Small intestine (tissue), 7 donors: ENCODE measurements at regions not wholly inside any gene's neighbourhood (a gene's known extent, or its start where the extent isn't known, plus 50 kb on each side); places are given as distances from the start of the nearest gene placed in this dataset.
"Not testable (repeated sequence)": the region's sequence is repeated elsewhere in the genome, so short reads cannot be mapped to it uniquely, and the experiment has no call there.

Experiments used
- DNase-seq, 2 donors: peaks; one replicate each; pipeline versions ENCODE4 v3.0.0 to v3.0.0-alpha.2; 2013
- FAIRE-seq: peaks from 2 replicates; lab custom pipeline; 2012; peaks lifted over from hg19 to GRCh38; lab: Jason Lieb, UNC
- H3K27ac ChIP-seq, 3 donors: one replicate each; pipeline ENCODE4 v1.5.1; 2013; ENCODE audit warnings: low read length in 2 of 3, mild to moderate bottlenecking in 2 of 3, control low read depth in 1 of 3, inconsistent platforms in 1 of 3, low read depth in 1 of 3, moderate library complexity in 1 of 3
- H3K27me3 ChIP-seq, 3 donors: one replicate each; pipeline ENCODE4 v1.6.1; 2013; ENCODE audit warnings: low read length in 3 of 3, inconsistent platforms in 1 of 3; ENCODE audit not compliant: control insufficient read depth in 3 of 3, insufficient read depth in 3 of 3
- H3K36me3 ChIP-seq, 3 donors: one replicate each; pipeline ENCODE4 v1.6.1; 2013; ENCODE audit warnings: low read length in 3 of 3, inconsistent platforms in 1 of 3, low read depth in 1 of 3, mild to moderate bottlenecking in 1 of 3, moderate library complexity in 1 of 3; ENCODE audit not compliant: control insufficient read depth in 3 of 3, insufficient read depth in 2 of 3
- H3K4me1 ChIP-seq, 3 donors: one replicate each; pipeline ENCODE4 v1.6.1; 2013; ENCODE audit warnings: low read length in 2 of 3, inconsistent platforms in 1 of 3, low read depth in 1 of 3, mild to moderate bottlenecking in 1 of 3, moderate library complexity in 1 of 3; ENCODE audit not compliant: control insufficient read depth in 3 of 3, insufficient read depth in 2 of 3
- H3K4me3 ChIP-seq, 3 donors: one replicate each; pipeline ENCODE4 v1.5.1; 2013; ENCODE audit warnings: low read length in 3 of 3, control low read depth in 1 of 3, inconsistent platforms in 1 of 3, low read depth in 1 of 3, mild to moderate bottlenecking in 1 of 3, moderate library complexity in 1 of 3
- H3K9me3 ChIP-seq, 2 donors: one replicate each; pipeline ENCODE4 v1.6.1; 2013; ENCODE audit warnings: low read depth in 1 of 2, low read length in 1 of 2; ENCODE audit not compliant: control insufficient read depth in 2 of 2, insufficient read depth in 1 of 2
- WGBS, 3 donors: extraction: QIAGEN DNeasy Blood & Tissue Kit; methylation state at CpG; one replicate each; pipeline ENCODE4 v1.1.7; 2013; 5-methylcytosine and 5-hydroxymethylcytosine counted together
- donor health status: healthy with polysubstance abuse.
- donor health status: control.
- donor health status: control.
- donor health status: Bipolar disorder and iron deficiency.
- donor health status: healthy.

DNA sequence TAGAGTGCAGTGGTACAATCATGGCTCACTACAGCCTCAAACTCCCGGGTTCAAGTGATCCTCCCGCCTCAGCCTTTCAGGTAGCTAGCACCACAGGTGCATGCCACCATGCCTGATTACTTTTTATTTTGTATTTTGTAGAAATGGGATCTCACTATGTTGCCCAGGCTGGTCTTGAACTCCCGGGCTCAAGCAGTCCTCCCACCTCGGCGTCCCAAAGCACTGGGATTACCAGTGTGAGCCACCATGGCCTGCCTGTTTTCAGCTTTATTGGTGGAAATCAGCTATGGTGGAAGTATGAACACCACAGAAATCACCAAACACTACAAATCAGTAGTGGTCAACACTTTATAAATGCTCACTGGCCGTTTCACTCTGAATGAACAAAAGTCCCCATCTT lies 299.9 kb upstream of the LYZL1 start:
- no peak overlapping the region for H3K4me3 ChIP-seq
- no peak overlapping the region for H3K27ac ChIP-seq
- H3K4me1 ChIP-seq: no peaks in the 10 kb centered on the region
- H3K27me3 ChIP-seq: no peaks in the 10 kb centered on the region
- DNase-seq (no peak), FAIRE-seq (no peak)
- 78 to 90% (median 81%) methylated on average over 6 of the region's 6 CpGs for WGBS, 3 donors
- H3K9me3 ChIP-seq: no peaks in the 10 kb centered on the region
- H3K36me3 ChIP-seq: no peaks in the 10 kb centered on the region

DNA sequence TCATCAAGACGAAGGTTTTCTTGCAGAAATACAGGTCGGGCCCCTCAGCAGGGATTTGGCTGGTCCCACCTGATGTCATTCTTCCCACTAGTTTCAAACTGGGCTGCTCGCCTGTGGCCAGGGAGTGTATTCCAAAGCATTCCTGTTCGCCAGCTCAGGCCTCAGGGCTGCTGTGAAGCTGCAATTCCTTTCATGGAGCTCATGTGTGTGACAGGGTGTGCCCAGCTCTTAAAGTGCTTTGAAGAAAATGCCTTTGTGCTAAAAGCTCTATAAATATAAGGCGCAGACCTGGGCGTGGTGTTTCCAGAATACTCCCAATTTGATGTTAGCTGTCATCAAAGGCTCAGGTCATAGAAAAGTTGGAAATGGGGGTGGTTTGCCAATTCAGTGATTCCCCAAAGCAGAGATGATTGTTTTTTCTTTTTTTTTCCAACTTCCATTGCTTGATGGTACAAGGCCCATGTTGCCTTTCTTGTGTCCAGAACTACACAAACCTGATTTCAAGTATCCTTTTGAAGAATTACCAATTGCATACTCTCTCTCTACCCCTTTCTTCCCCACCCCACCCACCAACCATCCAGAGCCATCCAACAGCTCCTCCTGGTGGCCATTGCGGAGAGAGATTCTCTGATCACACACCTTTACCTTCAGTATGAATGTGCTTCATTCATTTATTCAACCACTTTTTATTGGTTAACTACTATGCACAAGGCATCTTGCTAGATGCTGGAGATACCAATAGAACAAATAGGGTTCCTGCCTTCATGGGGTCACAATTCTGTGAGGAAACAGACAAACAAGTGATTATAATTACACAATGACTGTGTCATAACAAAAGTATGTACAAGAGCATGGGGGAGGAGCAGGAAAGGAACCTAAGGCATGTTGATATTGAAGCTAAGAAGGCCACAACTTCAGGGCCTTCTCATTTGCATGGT lies 297.3 kb upstream of the LYZL1 start:
- H3K27ac ChIP-seq: no peak overlapping the region
- FAIRE-seq: no peak
- peak; percentile 20 to 70 for DNase-seq
- H3K36me3 ChIP-seq: no peaks in the 10 kb centered on the region
- no peak overlapping the region for H3K4me3 ChIP-seq
- H3K4me1 ChIP-seq: no peaks in the 10 kb centered on the region
- 66 to 84% (median 67%) methylated on average over 7 of the region's 7 CpGs for WGBS, 3 donors
- no peaks in the 10 kb centered on the region for H3K9me3 ChIP-seq
- no peaks in the 10 kb centered on the region for H3K27me3 ChIP-seq

- Histone ChIP-seq H3K36me3 (no peaks in the 10 kb centered on the region), H3K4me3 (no peak overlapping the region), H3K4me1 (no peaks in the 10 kb centered on the region), H3K27ac (no peak overlapping the region), H3K27me3 (no peaks in the 10 kb centered on the region), H3K9me3 (no peaks in the 10 kb centered on the region)
- 64 to 90% (median 74%) methylated on average over 8 of the region's 8 CpGs for WGBS, 3 donors
- FAIRE-seq (no peak), DNase-seq (no peak)
These were observed 295.8 kb upstream of the LYZL1 start for GRCh38 chr10:28993056-28993455.

DNA sequence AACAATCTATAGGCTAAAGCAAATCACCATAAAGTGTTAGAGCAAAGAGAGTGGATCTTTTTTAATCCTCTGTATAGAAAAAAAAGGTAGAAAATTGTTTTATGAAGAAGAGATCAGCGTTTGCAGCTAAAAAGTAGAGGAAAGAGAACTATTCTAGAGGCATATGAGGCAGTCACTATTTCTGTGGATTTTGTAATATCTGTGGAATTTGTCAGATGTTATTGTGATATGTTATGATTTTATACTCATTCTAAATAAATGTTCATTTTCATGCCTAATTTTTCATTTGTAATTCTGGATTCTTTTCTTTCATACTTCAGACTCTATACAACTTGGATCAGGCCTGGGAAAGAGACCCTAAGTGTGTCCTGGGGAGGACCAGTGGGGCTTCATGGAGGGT lies 295.0 kb upstream of the LYZL1 start:
- no peak overlapping the region for H3K27ac ChIP-seq
- no peaks in the 10 kb centered on the region for H3K36me3 ChIP-seq
- FAIRE-seq: no peak
- H3K9me3 ChIP-seq: no peaks in the 10 kb centered on the region
- DNase-seq: no peak
- 72 to 81% (median 76%) methylated on average over 1 of the region's 1 CpG for WGBS, 3 donors
- H3K4me3 ChIP-seq: no peak overlapping the region
- no peaks in the 10 kb centered on the region for H3K4me1 ChIP-seq
- H3K27me3 ChIP-seq: no peaks in the 10 kb centered on the region

- H3K27me3 ChIP-seq, H3K4me1 ChIP-seq, H3K9me3 ChIP-seq, H3K27ac ChIP-seq, DNase-seq, H3K36me3 ChIP-seq, FAIRE-seq, H3K4me3 ChIP-seq: not testable (repeated sequence)
- WGBS, 3 donors: 80 to 93% (median 85%) methylated on average over 5 of the region's 5 CpGs
These were observed 294.1 kb upstream of the LYZL1 start for GRCh38 chr10:28994802-28995201.

DNA sequence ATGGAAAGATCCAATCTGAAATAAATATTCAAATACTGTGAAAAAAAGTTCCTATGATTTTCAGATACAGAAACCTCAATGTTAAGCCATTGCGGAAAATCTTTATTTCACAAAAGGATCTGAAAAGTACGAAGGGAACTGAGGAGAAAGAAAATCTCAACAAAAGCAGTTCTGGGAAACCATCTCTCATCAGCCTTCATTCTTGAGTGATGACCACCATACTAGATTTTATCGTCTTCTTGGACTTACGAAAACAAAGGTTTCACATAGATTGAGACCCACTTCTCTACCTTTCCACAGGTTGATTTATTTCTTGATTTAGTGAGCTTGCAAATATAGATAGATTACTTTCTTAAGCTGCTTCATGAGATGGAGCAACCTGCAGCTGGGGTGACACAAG lies 293.4 kb upstream of the LYZL1 start:
- Histone ChIP-seq H3K27me3 (no peaks in the 10 kb centered on the region), H3K4me3 (no peak overlapping the region), H3K27ac (no peak overlapping the region), H3K9me3 (no peaks in the 10 kb centered on the region), H3K4me1 (no peaks in the 10 kb centered on the region), H3K36me3 (no peaks in the 10 kb centered on the region)
- no peak for DNase-seq
- no peak for FAIRE-seq
- WGBS, 3 donors: 94 to 98% (median 96%) methylated on average over 4 of the region's 4 CpGs

GRCh38 chr10:28996345-28996744 lies 292.5 kb upstream of the LYZL1 start:
- Histone ChIP-seq H3K4me1 (no peaks in the 10 kb centered on the region), H3K4me3 (no peak overlapping the region), H3K27me3 (no peaks in the 10 kb centered on the region), H3K36me3 (no peaks in the 10 kb centered on the region), H3K9me3 (no peaks in the 10 kb centered on the region), H3K27ac (no peak overlapping the region)
- no peak for FAIRE-seq
- WGBS, 3 donors: 81 to 88% (median 85%) methylated on average over 6 of the region's 6 CpGs
- no peak for DNase-seq

- H3K36me3 ChIP-seq: no peaks in the 10 kb centered on the region
- H3K4me3 ChIP-seq: no peak overlapping the region
- FAIRE-seq (no peak), DNase-seq (no peak)
- 92 to 95% (median 93%) methylated on average over 6 of the region's 6 CpGs for WGBS, 3 donors
- H3K27ac ChIP-seq: no peak overlapping the region
- H3K4me1 ChIP-seq: no peaks in the 10 kb centered on the region
- no peaks in the 10 kb centered on the region for H3K27me3 ChIP-seq
- no peaks in the 10 kb centered on the region for H3K9me3 ChIP-seq
These were observed 291.8 kb upstream of the LYZL1 start for GRCh38 chr10:28996947-28997551.
